ENCODE measurements at regions not wholly inside any gene's neighbourhood (a gene's known extent, or its start where the extent isn't known, plus 50 kb on each side); places are given as distances from the start of the nearest gene placed in this dataset.

- intact Hi-C loops (cut with DNase I) = no loop called here
- DNase-seq = no peak
- Histone ChIP-seq H3K27me3 (no peaks in the 10 kb centered on the region), H3K9me3 (replicated peaks in 1 of 3) (no peaks in the 10 kb centered on the region), H3K4me3 (no peak overlapping the region), H3K4me1 (replicated peaks in 1 of 2) (peaks cover 0 to 6% of the 10 kb centered on the region in 2 donors), H3K36me3 (replicated peaks in 1 of 2) (no peaks in the 10 kb centered on the region), H3K27ac (no peak overlapping the region)
- TF ChIP-seq CTCF (IDR thresholded peaks at IDR 0.05) (no peak), POLR2A (IDR thresholded peaks at IDR 0.05) (no peak)
Observed at GRCh38 chr5:124839371-124839998, 93.0 kb upstream of the ZNF608 start.

DNA sequence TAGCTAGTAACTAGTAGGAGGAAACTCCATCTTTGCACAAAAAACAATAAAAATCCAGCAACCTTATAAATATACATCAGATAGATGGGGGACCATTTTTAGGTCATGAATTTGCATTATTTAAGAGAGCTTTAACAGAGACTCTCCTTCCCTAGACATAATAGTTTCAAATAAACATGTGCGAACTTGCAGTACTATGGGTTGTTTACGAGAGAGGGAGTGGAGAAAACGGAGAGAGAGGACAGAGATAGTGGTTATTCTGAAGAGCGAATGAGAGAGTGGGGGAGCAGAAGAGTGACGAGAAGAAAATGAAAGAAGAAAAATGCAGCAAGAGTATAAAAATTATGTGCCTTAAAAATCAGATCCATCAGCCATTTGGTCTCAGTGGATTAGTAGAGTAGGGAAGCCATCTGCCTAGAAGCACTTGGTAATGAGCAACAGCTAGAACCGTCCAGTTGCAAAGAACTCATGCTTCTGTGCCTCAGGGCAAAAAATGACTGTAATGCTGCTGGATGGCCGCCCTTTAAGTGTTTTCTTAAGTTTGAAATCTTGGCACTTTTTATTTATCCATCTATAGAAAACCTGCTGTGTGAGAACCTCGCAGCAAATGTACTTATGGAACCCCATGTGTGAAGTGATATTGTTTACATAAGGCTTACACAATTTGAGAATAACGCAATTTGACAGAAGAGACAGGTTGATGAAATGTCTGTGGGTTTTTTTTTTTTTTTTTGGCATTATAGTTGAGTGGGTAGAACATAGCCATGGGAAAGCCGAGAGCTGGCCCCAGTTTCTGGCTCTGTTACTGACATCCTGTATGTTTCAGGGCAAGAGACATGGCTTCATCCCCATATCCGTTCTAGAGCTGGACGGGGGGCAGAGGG lies 95.6 kb upstream of the ZNF608 start:
- DNase-seq = no peak
- no peak overlapping the region for H3K27ac ChIP-seq
- WGBS, 4 donors = 87 to 96% (median 90%) methylated on average over 12 of the region's 12 CpGs

DNA sequence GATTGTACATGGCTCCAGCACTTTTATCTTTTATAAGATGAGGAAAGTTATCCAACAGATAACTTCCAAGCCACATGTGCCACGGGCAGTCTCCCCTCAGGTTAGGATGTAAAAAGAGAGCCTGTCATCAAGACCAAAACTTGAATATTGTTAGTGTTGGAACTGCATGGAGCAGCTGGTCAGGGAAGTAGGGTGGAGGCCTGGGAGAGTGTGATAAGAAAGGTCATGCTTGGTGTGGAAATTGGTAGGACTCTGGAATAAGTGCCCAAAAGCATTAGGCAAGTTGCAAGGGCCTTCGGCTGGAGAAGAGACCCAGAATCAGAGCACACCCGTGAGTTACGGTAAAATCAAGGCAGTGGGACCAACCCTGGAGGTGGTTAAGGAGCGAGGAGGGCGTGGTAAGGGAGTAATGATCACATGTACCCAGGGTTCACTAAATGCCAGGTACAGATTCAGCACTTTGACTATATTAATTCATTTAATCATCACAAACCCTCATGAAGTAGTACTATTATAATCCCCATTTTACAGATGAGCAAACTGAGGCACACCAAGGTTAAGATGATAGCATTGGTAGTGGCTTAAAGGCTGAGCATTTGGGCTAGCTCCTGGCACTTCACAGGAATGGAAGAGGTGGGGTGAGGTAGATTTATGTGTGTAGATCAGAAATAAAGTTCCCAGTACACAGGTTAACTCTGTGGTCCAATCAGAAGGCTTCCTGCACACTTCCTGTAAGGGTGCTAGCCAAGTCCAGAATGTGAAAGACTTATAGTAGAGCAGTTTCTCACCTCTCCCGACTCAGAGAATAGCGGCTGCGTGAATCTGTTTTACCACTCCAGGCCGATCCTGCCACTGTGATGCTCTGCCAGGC lies 96.5 kb upstream of the ZNF608 start:
- Histone ChIP-seq H3K4me3 (no peak overlapping the region), H3K36me3 (replicated peaks in 1 of 2) (no peaks in the 10 kb centered on the region), H3K4me1 (replicated peaks in 1 of 2) (peaks cover 0 to 6% of the 10 kb centered on the region in 2 donors), H3K9me3 (replicated peaks in 1 of 3) (no peaks in the 10 kb centered on the region), H3K27me3 (no peaks in the 10 kb centered on the region), H3K27ac (no peak overlapping the region)
- no peak for DNase-seq
- WGBS, 4 donors = 91 to 95% (median 91%) methylated on average over 10 of the region's 10 CpGs
- TF ChIP-seq CTCF (IDR thresholded peaks at IDR 0.05) (no peak), POLR2A (IDR thresholded peaks at IDR 0.05) (no peak)
- intact Hi-C loops (cut with DNase I) = no loop called here

More for the DNA sequence above, 95.6 kb upstream of the ZNF608 start:
- no peak for TF ChIP-seq POLR2A (IDR thresholded peaks at IDR 0.05)
- TF ChIP-seq CTCF (IDR thresholded peaks at IDR 0.05) = no peak
- Histone ChIP-seq H3K36me3 (replicated peaks in 1 of 2) (no peaks in the 10 kb centered on the region), H3K4me3 (no peak overlapping the region), H3K9me3 (replicated peaks in 1 of 3) (no peaks in the 10 kb centered on the region), H3K27me3 (no peaks in the 10 kb centered on the region), H3K4me1 (replicated peaks in 1 of 2) (peaks cover 0 to 6% of the 10 kb centered on the region in 2 donors)
- intact Hi-C loops (cut with DNase I) = no loop called here

DNA sequence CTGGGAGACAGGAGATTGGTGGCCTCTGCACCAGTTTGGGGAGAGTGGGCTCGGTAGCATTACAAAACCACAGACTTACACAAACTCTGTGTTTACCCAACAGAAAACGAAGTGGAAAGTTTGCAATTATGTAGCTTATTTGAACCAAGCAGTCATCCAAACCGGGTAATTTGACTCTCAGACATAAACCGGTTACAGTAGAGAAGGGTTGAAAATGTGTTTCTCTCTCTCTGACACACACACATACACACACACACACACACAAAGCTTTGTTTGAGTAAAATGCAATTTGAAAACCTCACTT lies 97.1 kb upstream of the ZNF608 start:
- DNase-seq = no peak
- intact Hi-C loops (cut with DNase I) = no loop called here
- H3K4me1 ChIP-seq (replicated peaks in 1 of 2) = peaks cover 0 to 6% of the 10 kb centered on the region in 2 donors
- no peak overlapping the region for H3K27ac ChIP-seq
- H3K4me3 ChIP-seq = no peak overlapping the region
- H3K9me3 ChIP-seq (replicated peaks in 1 of 3) = no peaks in the 10 kb centered on the region
- WGBS, 4 donors = 83 to 90% (median 86%) methylated on average over 4 of the region's 4 CpGs
- TF ChIP-seq CTCF (IDR thresholded peaks at IDR 0.05) (no peak), POLR2A (IDR thresholded peaks at IDR 0.05) (no peak)
- H3K36me3 ChIP-seq (replicated peaks in 1 of 2) = no peaks in the 10 kb centered on the region
- H3K27me3 ChIP-seq = no peaks in the 10 kb centered on the region
